Body of pancreas (tissue), 4 donors: ENCODE measurements at regions not wholly inside any gene's neighbourhood (a gene's known extent, or its start where the extent isn't known, plus 50 kb on each side); places are given as distances from the start of the nearest gene placed in this dataset.

ENCODE experiments used
- ATAC-seq: fragments of 150-250 bp; one replicate; pipeline ENCODE4 v1.9.1; 2016
- DNase-seq, 4 donors: peaks; one replicate each; pipeline ENCODE4 v3.0.0-alpha.2; 2019
- H3K27ac ChIP-seq, 4 donors: fragments of 200-600 bp; sonication (generic); 1 replicate in 3 of 4; 2 replicates in 1 of 4; pipeline versions ENCODE4 v1.5.1 to v1.6.1; 2016 to 2019; ENCODE audit warnings: mild to moderate bottlenecking in 1 of 4, mixed read lengths in 1 of 4, moderate library complexity in 1 of 4
- H3K27me3 ChIP-seq, 2 donors: fragments of 200-600 bp; sonication (generic); one replicate each; pipeline ENCODE4 v1.6.0; 2016; ENCODE audit warnings: mild to moderate bottlenecking in 1 of 2
- H3K36me3 ChIP-seq, 2 donors: fragments of 200-600 bp; sonication (generic); replicated peaks in 1 of 2; 2 replicates each; pipeline ENCODE4 v1.5.1; 2016; ENCODE audit warnings: low read depth in 2 of 2; ENCODE audit not compliant: insufficient read depth in 1 of 2
- H3K4me1 ChIP-seq: fragments of 200-600 bp; sonication (generic); one replicate; pipeline ENCODE4 v1.6.0; 2016
- H3K4me3 ChIP-seq, 2 donors: fragments of 200-600 bp; sonication (generic); 1 replicate in 1 of 2; 2 replicates in 1 of 2; pipeline ENCODE4 v1.5.1; 2016 to 2019
- H3K9me3 ChIP-seq, 3 donors: fragments of 200-600 bp; sonication (generic); 1 replicate in 2 of 3; 2 replicates in 1 of 3; pipeline ENCODE4 v1.5.1; 2016
- CTCF ChIP-seq, 7 experiments: fragments of 450-650 bp in 4 of 7; fragments of 200-600 bp in 3 of 7; sonication (generic) in 3 of 7; IDR thresholded peaks; one replicate each; pipeline ENCODE4 v1.5.1; 2016 to 2019; ENCODE audit warnings: antibody characterized with exemption in 7 of 7
- POLR2A ChIP-seq, 3 donors: fragments of 450-650 bp; IDR thresholded peaks; one replicate each; pipeline ENCODE4 v1.6.1; 2016; ENCODE audit warnings: antibody characterized with exemption in 3 of 3, mild to moderate bottlenecking in 2 of 3
- WGBS, 2 donors: methylation state at CpG; one replicate each; pipeline ENCODE4 v1.1.5; 2017; 5-methylcytosine and 5-hydroxymethylcytosine counted together
- intact Hi-C: fragments of 100-400 bp; cut with DNase I; formaldehyde crosslinking; loops from one replicate; pipeline ENCODE4 v1.15.1; 2023

DNA sequence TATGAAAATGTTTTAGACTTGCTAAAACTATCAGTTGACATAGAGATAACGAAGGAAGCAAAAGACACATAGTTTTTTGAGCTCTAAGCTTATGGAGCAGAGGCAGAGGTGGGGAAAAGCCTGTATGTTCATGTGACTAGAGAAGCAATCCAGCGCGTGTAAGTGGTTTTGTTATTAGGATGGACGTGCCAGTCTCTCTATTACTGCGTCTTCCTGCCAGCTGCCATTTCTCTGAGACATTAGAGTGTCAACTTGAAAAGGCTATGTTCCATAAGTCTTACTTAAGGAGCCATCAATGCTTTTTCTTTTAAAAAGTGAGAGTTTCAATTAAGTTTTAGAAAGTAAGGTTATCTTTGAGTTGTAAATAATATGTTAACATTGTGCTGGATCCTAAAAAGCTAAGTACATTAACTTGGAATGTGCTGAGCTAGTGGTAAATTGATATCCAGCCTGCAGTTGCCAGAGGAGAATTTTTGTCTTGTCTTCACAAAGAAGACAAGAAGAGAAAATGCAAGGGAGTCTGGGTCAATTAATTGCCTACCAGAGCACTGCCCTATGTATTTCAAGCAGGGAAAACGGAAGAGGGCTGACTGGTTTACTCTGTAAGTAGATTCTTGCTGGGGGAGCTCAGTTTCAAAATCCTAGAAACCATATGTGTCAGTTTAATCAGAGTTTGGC, 161.8 kb upstream of the B3GALT2 start:
- ATAC-seq (no peak), DNase-seq (no peak)
- Histone ChIP-seq H3K27me3 (no peaks in the 10 kb centered on the region), H3K27ac (no peak overlapping the region), H3K9me3 (no peaks in the 10 kb centered on the region), H3K4me3 (no peak overlapping the region), H3K36me3 (no peaks in the 10 kb centered on the region), H3K4me1 (no peaks in the 10 kb centered on the region)
- 87 to 88% methylated on average over 6 of the region's 6 CpGs for WGBS, 2 donors
- TF ChIP-seq CTCF (IDR thresholded peaks at IDR 0.05) (no peak), POLR2A (IDR thresholded peaks at IDR 0.05) (no peak)
- intact Hi-C loops: no loop called here

DNA sequence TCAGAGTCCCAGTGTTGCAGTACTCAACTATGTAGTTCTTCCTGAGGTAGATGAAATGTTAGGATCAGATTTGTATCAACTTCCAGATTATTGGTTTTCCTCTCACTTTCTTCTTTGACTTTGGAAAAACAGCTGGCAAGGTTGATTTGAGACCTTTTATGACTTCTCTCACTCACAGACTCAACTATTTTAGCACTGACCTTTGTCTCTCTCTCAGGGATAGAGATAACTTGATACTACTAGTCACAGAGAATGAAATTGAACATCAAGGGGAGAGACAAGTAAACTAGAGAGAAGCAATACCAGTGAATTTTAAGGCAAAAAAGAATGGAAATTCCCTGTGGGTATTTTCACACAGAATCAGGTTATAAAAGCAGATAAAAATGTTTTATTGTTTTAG, 159.7 kb upstream of the B3GALT2 start:
- no peak for ATAC-seq
- no peaks in the 10 kb centered on the region for H3K36me3 ChIP-seq
- H3K27me3 ChIP-seq: no peaks in the 10 kb centered on the region
- no peak overlapping the region for H3K27ac ChIP-seq
- intact Hi-C loops: no loop called here
- H3K4me3 ChIP-seq: no peak overlapping the region
- no peaks in the 10 kb centered on the region for H3K4me1 ChIP-seq
- TF ChIP-seq POLR2A (IDR thresholded peaks at IDR 0.05) (no peak), CTCF (IDR thresholded peaks at IDR 0.05) (no peak)
- H3K9me3 ChIP-seq: no peaks in the 10 kb centered on the region
- no peak for DNase-seq

GRCh38 chr1:193342811-193343210, 156.4 kb upstream of the B3GALT2 start:
- Histone ChIP-seq H3K27me3 (no peaks in the 10 kb centered on the region), H3K27ac (no peak overlapping the region), H3K4me3 (no peak overlapping the region), H3K36me3 (no peaks in the 10 kb centered on the region), H3K9me3 (no peaks in the 10 kb centered on the region), H3K4me1 (no peaks in the 10 kb centered on the region)
- intact Hi-C loops: no loop called here
- TF ChIP-seq CTCF (IDR thresholded peaks at IDR 0.05): no peak
- no peak for TF ChIP-seq POLR2A (IDR thresholded peaks at IDR 0.05)
- no peak for ATAC-seq
- DNase-seq: no peak
- WGBS, 2 donors: 89 to 93% methylated on average over 13 of the region's 13 CpGs

DNA sequence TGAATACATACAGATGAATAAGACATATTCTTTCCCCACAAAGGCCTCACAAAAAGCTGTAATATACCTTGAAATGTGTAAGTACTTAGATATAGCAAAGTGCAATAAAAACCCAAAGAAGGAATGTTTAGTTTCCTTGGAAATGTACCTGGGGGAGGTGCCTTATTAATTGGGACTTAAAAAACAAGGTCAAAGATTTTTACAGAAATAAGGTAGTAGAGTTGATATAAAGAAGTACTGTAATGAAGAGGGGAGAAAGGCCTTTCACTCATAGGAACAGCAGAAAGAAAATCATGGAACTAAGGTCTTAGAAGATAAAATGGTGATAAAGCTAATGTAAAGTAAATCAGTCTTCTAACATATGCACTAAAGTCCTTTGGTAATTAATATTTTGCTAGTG, 153.9 kb upstream of the B3GALT2 start:
- Histone ChIP-seq H3K27me3 (no peaks in the 10 kb centered on the region), H3K36me3 (no peaks in the 10 kb centered on the region), H3K27ac (no peak overlapping the region), H3K9me3 (no peaks in the 10 kb centered on the region), H3K4me1 (no peaks in the 10 kb centered on the region), H3K4me3 (no peak overlapping the region)
- ATAC-seq (no peak), DNase-seq (no peak)
- TF ChIP-seq POLR2A (IDR thresholded peaks at IDR 0.05): no peak
- no peak for TF ChIP-seq CTCF (IDR thresholded peaks at IDR 0.05)
- intact Hi-C loops: no loop called here

DNA sequence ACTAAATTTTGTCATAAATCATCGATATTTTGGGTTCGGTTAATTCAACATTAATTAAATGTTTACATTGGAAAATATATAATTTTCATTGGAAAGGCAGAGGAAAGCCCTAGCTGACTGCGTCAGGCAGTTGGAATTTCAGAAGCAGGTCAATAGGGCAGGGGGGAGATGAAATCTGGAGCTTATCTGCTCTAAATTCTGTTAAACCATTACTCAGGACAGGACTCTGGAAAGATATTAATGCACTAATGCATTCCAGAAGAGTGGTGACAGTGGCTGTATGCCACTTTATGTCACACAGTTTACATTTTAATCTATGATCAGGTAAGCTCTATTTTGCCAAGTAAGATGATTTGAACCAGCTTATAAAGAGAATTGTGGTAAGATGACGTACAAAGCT, 153.0 kb upstream of the B3GALT2 start:
- Histone ChIP-seq H3K36me3 (no peaks in the 10 kb centered on the region), H3K4me3 (no peak overlapping the region), H3K27me3 (no peaks in the 10 kb centered on the region), H3K9me3 (no peaks in the 10 kb centered on the region), H3K27ac (no peak overlapping the region), H3K4me1 (no peaks in the 10 kb centered on the region)
- ATAC-seq (no peak), DNase-seq (no peak)
- intact Hi-C loops: no loop called here
- WGBS, 2 donors: 51 to 57% methylated on average over 4 of the region's 4 CpGs
- TF ChIP-seq POLR2A (IDR thresholded peaks at IDR 0.05): no peak
- no peak for TF ChIP-seq CTCF (IDR thresholded peaks at IDR 0.05)
